Stimulated activated CD4-positive, alpha-beta T cell treated with anti-CD3 and anti-CD28 coated beads, Interleukin-12 subunit alpha, Interleukin-12 subunit beta, amount 100 ng/mL, for 48 hours (primary cell): ENCODE measurements at regions not wholly inside any gene's neighbourhood (a gene's known extent, or its start where the extent isn't known, plus 50 kb on each side); places are given as distances from the start of the nearest gene placed in this dataset.
"Not testable (repeated sequence)": the region's sequence is repeated elsewhere in the genome, so short reads cannot be mapped to it uniquely, and the experiment has no call there.

Experiments
- DNase-seq, 3 donors: peaks; one replicate each; pipeline ENCODE4 v3.0.0-alpha.2; 2020; ENCODE audit warnings: low read depth in 2 of 3, low spot score in 1 of 3

DNA sequence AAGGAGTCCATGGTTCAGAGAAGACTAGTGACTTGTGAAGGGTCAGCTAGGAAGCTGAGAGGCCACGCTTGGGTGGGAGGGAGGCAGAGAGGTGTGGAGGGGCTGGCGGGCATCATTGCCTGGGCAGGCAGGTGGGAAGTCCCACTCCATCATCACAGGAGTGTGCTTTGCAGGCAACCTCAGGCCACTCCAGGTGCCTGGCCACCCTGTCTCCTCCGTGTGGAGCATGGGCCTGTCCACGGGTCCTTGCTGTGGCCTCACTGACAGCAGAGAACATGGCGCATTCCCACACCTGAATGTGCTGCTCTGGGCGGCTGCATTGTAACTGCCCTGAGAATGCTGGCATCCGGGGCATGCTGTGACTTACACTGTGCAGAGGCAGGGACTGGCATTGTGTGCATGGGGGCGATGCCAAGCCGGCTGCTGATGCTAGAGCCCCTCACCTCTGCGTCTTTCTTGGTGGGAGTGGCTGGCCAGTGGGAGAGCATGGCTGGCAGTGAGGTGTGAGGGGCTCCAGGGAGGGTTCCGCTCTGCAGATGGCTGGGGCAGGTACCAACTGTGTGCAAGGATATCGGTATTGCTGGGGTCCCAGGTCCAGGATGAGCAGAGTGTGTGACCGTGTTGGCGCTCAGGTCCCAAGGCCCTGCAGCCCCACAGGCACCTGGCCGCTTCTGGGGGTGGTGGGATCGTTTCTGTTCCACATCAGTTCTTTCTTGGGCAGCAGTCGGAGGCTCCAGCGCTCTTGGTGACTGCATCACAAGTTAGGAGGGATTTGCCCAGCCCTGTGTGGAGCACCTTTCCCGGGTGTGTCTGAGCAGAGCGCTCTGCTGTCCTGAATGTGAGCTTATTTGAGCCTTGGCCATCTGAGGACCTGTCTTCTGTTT lies 94.8 kb downstream of the NPIPB11 start:
- no peak for DNase-seq

DNA sequence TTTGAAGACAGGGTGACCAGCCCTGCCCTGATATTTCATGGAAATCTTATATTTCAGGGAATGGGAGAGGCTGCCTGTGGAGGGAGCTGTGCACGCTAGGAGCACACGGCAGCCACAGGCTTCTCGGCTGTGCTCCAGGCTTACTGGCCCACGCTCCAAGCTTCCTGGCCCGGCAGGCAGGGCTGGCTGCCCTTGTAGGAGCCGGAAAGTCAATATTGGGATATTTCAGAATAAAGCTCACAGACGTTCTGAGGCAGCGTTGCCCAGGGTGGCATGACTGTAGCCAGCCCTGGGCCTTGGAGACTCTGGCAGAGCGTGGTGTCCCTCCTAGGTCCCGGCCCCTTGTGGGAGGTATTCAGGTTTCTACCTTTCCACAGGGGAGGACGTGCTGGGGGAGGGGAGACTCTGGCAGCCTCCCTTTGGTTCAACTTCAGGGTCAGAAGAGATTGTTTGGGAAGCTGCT lies 95.6 kb downstream of the NPIPB11 start:
- DNase-seq: no peak

DNA sequence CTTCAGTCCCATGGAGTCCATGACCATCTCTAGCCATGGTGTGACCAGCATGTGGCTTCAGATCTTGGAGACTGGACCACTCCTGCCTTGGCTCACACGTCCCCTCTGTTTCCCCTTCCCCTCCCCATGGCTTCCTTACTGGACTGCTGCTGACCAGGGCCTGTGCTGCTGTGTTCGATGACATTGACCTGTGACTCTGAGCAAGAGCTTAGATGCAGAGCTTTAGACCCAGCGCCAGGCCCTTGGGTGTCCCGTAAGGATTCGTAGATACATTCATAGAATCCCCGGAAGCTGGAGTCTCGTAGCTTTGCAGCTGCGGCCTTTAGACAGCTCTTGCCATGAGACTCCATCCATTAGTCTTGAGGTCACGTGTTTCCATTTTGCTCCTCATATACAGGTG lies 96.3 kb downstream of the NPIPB11 start:
- not testable (repeated sequence) for DNase-seq

DNA sequence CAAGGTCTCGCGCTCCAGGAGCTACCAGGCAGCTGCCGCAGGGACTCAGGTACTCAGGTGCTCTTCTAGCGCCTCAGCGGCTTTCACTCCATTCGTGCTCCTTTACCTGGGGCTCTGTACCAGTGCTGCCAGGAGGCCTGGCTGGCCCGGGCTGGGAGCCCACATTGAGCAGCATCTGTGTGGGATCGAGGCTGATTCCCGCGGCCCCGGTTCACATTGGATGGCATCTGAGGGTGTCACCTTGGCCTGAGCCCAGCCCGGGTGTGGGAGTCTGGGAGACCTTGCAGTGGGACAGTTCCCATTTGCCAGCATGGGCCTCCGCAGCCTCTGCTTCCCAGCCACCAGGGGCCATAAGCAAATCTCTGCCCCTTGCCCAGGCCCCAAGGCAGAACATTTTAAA lies 96.9 kb downstream of the NPIPB11 start:
- not testable (repeated sequence) for DNase-seq

DNA sequence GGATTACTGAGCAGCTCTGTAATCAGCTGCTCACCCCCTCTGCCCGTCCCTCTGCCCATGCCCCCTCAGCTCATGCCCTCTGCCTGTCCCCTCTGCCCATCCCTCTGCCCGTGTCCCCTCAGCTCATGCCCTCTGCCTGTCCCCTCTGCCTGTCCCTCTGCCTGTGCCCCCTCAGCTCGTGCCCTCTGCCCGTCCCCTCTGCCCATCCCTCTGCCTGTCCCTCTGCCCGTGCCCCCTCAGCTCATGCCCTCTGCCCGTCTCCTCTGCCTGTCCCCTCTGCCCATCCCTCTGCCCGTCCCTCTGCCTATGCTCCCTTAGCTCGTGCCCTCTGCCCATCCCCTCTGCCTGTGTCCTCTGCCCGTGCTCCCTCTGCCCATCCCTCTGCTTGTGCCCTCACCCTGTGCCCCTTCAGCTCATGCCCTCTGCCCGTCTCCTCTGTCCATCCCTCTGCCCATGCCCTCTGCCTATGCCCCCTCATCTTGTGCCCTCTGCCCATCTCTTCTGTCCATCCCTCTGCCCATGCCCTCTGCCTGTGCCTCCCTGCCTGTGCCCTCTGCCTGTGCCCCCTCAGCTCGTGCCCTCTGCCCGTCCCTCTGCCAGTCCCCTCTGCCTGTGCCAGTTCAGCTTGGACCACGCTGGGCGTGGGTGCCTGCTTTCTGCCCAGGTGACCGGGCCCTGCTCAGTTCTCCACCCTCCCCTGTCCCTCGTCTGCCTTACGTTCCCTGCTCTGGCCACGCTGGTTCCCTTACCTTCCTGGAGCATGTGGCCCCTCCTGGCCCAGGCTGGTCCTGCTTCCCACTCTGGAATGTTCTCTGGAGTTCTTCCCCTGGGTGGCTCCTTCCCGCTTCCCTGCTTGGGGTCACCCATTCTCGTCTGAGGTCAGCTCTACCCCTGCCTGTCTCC lies 97.6 kb downstream of the NPIPB11 start:
- DNase-seq: no peak

DNA sequence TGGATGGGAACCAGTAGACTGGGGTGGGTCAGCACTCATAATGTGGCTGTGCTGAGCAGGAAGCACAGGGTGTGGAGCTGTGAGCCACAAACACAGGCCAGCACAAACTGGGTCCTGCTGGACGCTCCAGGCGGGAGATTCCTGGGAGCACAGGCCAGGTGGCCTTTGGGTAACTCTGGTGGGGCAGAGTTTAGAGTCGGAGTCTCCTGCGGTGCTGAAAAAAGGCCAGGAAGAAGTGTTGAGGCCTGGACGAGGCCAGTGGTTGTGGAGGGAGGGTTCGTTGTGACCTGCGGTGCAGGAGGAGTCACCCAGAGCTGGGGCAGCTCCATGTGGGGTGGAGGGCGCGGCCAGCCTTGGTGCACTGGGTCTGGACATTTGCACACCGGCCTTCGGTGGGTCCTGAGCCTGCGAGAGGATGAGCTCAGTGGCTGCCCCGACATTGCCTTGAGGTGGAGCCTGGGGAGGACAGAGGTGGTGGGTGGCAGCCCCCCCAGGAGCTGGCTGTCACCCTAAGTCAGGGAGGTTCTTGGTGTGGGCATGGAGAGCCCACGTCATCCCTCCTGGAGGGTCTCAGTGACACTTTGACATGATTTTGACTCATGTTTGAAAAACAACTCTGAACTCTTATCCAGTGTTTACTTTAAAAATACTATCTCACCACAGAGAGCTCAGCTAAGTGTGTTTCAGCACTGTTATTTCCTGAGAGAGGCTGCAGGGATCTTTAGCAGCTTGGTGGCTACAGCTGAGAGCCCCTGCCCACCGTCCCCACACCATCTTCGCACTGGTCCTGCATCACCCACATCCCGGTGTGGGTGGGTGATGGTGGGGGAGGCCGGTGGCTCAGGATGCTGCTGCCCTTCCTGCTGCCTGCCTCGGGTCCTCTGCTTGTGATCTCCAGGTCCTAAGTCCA lies 98.7 kb downstream of the NPIPB11 start:
- no peak for DNase-seq

DNA sequence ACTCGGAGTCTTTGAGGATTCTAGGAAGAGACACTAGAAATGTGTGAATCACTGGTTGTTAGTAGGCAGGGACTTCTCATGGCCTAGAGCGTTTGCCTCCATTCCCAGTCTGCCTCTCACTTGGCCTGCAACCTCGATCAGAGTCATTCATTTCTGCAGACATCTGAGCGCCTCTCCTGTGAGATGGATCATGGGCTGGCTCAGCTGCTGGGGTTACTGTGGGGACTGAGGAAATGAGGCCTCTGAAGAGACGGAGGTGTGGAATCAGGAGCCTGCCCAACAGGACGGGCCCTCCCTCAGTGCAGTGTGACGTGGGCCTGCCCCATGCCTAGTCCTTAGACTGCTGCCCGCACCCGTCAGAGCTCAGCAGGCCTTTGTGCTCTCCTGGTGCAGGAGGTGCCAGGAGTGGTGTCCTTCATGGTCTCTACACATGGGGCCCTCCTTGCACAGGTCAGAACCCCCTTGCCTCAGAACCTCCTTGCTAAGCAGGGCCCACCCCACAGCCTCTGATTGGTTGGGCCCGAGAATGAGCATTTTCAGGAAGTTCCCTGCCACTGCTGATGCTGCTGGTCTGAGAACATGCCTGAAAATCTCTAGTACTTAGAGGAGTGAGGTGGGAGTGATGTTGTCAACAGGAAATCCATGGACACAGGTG lies 99.4 kb downstream of the NPIPB11 start:
- no peak for DNase-seq

DNA sequence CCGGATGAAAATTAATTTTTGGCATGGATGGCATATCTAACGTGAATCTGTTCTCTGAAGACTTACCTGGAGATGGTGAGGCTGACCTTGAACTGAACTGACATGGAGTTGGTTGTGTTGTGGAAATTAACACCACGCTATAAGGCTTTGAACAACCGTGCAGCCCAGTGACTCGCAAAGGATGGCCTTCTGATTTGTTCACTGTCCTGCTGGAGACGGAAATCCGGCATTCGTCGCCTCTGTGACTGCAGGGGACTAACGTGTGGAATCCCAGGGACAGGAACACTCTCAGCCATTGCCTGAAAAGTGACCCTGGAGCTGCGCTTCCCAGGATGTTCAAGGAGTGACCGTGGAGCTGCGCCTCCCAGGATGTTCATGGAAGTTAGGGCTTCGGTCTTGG lies 100.3 kb downstream of the NPIPB11 start:
- no peak for DNase-seq

DNA sequence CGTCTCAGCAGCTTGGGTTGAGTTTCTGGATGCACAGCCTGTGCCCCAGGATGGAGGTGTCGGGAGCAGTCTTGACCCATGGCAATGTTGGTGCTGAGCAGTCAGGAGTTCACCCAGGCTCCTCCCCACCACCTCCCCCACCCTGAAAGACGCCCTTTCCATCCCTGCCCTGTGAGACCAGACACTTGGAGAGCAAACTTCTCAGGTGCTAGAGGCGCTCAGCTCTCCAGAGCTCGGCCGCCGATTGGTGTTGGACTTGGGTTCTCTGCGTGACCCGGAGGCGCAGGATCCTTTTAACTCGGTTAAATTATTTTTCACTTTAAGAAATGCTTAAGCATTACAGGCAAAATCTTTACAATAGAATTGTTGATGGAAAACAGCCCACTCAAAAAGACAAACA lies 101.5 kb downstream of the NPIPB11 start:
- DNase-seq: not testable (repeated sequence)

DNA sequence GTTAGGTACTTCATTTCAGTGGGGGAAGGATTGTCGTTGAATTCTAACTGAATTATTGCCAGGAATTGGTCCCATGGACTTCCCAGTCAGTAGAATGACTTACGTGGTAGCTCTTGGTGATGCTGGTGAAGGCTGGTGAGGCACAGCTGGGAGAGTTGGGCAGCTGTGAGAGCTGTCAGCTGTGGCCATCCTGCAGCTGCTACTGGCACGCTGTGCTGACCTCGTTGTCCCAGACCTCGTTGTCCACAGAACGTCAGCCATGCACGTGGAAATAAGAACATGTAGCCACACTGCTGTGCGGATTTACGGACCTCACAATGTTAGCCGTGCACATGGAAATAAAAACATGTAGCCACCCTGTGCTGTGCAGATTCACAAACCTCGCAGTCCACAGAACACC lies 102.3 kb downstream of the NPIPB11 start:
- DNase-seq: no peak

DNA sequence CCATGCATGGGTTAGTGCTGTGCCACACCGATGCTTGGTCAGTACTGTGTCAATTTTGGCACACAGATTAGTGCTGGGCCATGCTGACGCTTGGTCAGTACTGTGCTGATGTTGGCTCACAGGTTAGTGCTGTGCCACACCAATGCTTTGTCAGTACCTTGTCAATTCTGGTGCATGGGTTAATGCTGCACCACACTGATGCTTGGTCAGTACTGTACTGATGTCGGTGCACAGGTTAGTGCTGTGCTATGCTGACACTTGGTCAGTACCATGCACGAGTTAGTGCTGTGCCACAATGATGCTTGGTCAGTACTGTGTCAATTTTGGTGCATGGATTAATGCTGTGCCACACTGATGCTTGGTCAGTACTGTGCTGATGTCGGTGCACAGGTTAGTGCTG lies 103.0 kb downstream of the NPIPB11 start:
- DNase-seq: no peak

DNA sequence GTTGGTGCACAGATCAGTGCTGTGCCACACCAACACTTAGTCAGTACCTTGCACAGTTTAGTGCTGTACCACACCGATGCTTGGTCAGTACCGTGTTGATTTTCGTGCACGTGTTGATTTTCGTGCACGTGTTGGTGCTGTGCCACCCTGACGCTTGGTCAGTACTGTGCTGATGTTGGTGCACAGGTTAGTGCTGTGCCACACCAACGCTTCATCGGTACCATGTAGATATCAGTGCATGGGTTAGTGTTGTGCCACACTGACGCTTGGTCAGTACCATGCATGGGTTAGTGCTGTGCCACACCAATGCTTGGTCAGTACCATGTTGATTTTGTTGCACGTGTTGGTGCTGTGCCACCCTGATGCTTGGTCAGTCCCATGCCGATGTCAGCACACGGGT lies 103.5 kb downstream of the NPIPB11 start:
- DNase-seq: no peak

DNA sequence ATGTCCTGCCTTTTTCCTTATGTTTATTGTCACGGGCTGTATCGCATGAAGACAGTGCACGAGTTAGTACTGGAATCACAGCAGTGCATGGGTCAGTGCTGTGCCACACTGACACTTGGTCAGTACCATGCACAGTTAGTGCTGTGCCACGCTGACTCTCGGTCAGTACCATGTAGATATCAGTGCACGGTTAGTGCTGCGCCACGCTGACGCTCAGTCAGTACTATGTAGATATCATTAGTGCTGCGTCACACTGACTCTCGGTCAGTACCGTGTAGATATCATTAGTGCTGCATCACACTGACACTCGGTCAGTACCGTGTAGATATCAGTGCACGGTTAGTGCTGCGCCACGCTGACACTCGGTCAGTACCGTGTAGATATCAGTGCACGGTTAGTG lies 104.1 kb downstream of the NPIPB11 start:
- DNase-seq: not testable (repeated sequence)

DNA sequence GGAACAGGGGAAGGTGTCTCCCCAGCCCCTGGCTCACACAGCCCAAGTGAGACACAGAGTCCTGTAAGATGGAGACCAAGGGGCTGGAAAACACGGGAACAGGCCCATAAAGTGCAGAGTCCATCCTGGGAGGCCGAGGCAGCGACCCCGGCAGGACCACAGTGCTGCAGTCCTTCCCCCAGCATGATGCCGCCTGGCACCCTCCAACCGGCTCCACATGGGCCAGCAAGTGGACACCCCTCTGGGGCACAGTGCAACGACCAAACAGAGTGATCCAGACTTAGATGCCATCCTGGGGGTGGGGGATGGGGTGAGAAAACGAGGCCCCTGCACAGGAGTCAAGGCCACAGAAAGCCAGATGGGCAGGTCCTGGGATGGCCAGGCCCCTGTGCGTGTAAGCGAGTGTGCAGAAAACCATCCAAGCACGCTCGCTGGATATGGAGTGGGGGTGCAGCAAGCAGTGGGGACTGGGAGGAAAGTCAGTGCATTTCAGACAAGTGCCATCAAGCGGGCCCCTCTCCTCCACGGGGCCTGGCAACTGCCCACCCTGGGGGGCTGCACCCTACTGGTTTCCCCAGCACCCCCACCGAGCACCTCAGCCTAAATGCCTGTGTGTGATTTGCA lies 104.7 kb downstream of the NPIPB11 start:
- not testable (repeated sequence) for DNase-seq

DNA sequence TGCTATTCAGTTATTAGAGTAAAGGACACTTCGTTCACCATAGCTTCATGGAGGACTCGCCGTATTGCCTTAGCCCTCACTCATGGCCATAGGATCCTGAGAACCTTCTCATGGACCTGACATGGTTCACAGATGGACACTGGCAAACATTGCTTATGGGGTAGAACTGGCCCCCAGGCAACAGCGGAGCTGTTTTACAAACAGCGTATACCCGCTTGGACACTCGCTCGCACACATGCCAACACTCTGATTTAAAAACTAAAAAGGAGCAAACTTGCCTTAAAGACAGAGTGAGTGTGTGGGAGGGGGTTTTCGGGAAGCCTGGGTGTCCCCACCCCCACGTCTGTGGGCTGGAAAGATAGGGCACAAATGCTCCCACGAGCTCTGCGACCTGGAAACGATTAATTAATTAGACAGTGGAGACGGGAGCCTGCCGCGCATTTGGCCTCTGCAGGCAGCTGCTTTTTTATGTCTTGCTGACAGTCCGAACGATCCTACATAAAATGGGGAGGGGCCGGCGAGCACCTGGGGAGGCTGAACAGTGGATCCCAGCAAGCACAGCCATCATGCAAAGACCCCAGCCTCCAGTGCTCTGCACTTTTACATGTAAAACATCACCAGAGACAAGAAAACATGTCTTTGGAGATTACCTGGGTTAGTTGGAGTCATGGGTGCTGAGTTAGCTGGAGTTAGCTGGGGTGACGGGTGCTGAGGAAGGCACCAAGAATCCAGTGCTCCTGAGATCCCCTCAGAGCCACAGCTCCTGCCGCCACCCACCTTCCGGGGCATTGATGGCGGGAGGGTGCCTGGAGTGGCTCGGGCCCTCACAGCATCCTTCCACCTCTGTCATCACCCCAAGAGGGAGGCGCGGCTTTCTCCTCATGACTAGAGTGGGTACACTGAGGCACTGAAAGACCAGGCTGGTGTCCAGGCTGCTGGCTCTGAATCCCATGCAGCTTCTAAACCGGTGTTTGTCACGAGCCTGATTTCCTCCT lies 105.7 kb downstream of the NPIPB11 start:
- DNase-seq: not testable (repeated sequence)

DNA sequence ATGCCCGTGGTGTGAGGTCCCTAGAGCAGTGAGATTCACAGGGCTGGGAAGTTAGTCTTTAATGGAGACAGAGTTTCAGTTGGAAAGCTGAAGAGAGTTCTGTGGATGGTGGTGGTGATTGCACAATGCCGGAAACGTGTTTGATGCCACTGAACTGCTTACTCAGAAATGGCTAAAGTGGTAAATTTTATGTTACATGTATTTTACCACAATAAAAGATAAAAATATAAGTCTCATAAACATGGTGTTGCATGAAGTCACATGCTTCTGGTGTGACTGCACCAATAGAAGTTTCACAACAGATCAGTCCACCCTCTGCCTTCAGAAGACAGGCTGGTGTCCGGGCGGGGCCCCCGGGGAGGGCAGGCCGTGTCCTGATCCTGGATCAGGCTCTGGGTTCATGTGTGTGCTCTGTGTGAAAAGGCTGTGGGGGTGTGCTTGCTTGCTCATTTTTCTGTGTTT lies 106.5 kb downstream of the NPIPB11 start:
- DNase-seq: not testable (repeated sequence)

DNA sequence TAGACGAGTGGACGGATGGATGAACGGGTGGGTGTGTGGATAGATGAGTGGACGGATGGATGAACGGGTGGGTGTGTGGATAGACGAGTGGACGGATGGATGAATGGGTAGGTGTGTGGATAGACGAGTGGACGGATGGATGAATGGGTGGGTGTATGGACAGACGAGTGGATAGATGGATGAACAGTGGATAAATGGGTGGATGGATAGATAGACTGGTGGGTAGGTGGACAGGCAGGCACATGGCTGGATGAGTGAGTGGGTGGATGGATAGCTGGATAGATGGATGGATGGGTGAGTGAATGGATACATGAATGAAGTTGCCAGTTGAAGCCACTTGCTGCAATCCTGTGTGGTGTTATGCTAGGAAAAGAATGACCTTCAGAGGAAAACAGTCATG lies 107.5 kb downstream of the NPIPB11 start:
- DNase-seq: not testable (repeated sequence)

DNA sequence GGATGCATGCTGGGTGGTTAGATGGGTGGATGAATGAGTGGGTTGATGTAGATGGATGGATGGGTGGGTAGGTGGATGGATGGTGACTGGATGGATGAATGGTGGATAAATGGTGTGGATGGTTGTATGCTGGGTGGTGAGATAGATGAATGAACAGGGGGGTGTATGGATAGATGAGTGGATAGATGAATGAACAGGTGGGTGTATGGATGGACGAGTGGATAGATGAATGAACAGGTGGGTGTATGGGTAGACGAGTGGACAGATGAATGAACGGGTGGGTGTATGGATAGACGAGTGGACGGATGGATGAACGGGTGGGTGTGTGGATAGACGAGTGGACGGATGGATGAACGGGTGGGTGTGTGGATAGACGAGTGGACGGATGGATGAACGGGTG lies 108.2 kb downstream of the NPIPB11 start:
- not testable (repeated sequence) for DNase-seq

DNA sequence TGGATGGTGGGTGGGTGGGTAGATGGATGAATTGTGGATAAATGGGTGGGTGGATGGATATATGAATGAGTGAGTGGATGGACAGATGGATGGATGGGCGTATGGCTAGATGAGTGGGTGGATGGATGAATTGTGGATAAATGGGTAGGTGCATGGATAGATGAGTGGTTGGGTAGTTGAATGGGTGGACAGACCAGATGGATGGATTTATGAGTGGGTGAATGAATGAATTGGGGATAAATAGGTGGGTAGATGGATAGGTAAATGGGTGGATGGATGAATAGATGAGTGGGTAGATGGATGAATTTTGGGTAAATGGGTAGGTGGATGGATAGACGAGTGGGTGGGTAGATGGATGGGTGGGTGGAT lies 108.7 kb downstream of the NPIPB11 start:
- DNase-seq: not testable (repeated sequence)
